ENCODE measurements at regions not wholly inside any gene's neighbourhood (a gene's known extent, or its start where the extent isn't known, plus 50 kb on each side); places are given as distances from the start of the nearest gene placed in this dataset.

DNA sequence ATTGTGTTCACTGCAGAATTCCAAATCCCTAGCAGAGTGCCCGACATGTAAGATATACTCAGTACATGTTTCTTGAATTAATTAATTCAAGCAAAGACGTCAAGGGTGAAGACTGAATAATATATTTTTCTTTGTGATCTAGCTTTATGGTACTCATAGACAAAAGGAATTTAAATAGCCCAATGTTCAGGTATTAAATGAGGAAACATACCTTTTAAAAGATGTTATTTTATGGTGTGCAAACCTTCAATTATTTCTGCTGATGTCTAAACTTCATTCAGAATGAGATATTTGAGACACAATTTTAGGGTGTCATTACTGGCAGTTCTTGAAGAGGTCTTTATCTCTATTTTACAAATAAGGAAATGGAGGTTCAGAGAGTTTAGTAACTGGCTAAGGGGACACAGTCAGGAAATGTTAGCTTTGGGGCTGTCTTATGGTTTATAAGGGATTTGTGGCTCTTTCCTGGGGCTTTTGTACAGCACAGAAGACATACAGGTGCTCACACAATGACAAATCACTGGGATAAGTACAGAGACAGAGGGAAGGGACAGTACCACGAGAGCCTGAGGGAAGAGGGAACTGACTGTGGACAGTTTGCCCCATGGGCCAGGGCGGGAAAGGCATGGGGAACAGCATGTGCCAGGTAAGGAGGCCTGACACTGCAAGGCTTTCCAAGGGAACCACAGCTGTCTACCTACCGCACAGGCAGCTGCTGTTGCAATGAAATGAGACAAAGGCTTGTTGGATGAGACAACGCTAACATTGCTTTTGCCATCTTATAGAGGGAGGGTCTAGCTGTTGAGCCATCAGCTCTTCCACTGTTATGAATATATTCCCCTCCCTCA, 155.3 kb downstream of the DDX1 start:
- H3K4me2 ChIP-seq (ENCODE audit: insufficient read depth in 1 of 2, low read depth in 2 of 2, low read length in 2 of 2), result no peak overlapping the region
- H3K36me3 ChIP-seq (ENCODE audit: control insufficient read depth in 2 of 4, insufficient read depth in 4 of 4, low read length in 3 of 4), result no peaks in the 10 kb centered on the region
- H3K79me2 ChIP-seq (ENCODE audit: control insufficient read depth in 1 of 2, insufficient read depth in 2 of 2, low read length in 2 of 2), result no peaks in the 10 kb centered on the region
- H3K9me3 ChIP-seq (ENCODE audit: insufficient read depth in 2 of 2, low read depth in 1 of 2, low read length in 1 of 2), result no peaks in the 10 kb centered on the region
- peak overlapping the region; percentile 96 for H2BK12ac ChIP-seq (ENCODE audit: low read depth, low read length)
- 81% methylated on average over 6 of the region's 6 CpGs; no CpG with 5 or more reads in 1 of the 2 experiments for WGBS, 2 experiments (ENCODE audit: extremely low coverage in 1 of 2, insufficient coverage in 1 of 2, insufficient read length in 1 of 2, insufficient replicate concordance in 2 of 2, low coverage in 1 of 2, low lambda C conversion rate in 2 of 2, missing lambda C conversion rate in 1 of 2)
- peak overlapping the region; percentile 72 for H3K18ac ChIP-seq (ENCODE audit: extremely low read depth, low read length)
- H2BK20ac ChIP-seq (ENCODE audit: low read length), result peak overlapping the region; percentile 77
- H3K9ac ChIP-seq (replicated peaks in 1 of 4; ENCODE audit: extremely low read depth in 1 of 4, low read depth in 3 of 4, low read length in 3 of 4), result no peak overlapping the region
- H4K91ac ChIP-seq (replicated peaks; ENCODE audit: insufficient read length, low read length), result peak overlapping the region; percentile 57
- no peak overlapping the region for H3K14ac ChIP-seq (ENCODE audit: insufficient read length)
- H3K23ac ChIP-seq (ENCODE audit: insufficient read length), result no peak overlapping the region
- no peaks in the 10 kb centered on the region for H3K23me2 ChIP-seq (ENCODE audit: low read depth, low read length)
- no peak overlapping the region for H2BK15ac ChIP-seq (ENCODE audit: low read length)
- H4K8ac ChIP-seq (ENCODE audit: extremely low read depth, insufficient read depth, low read length), result no peak overlapping the region
- no peak overlapping the region for H4K5ac ChIP-seq (ENCODE audit: insufficient read length, low read depth, low read length)
- H2AFZ ChIP-seq (ENCODE audit: low read length), result peak overlapping the region; percentile 67; the same call in 1 of the 2 replicates
- ChIA-PET POLR2A (ENCODE audit: partially characterized antibody) (interaction anchor here (0.6 to 1.5 kb wide), 10 partner anchors 10 to 132 kb away, joined by 3 to 6 read pairs (median 3); no protein-coding TSS in a partner anchor), CTCF (ENCODE audit: partially characterized antibody) (interaction anchor here (0.6 to 4.6 kb wide), 25 partner anchors 11 to 861 kb away, joined by 3 to 29 read pairs (median 5); no protein-coding TSS in a partner anchor)
- DNase-seq (ENCODE audit: low read depth in 1 of 2, low spot score in 2 of 2) (no peak), FAIRE-seq (no peak)
- peak overlapping the region; percentile 4 for H2BK120ac ChIP-seq (replicated peaks; ENCODE audit: low read depth, low read length)
- H2BK5ac ChIP-seq (ENCODE audit: low read depth, low read length), result peak overlapping the region; percentile 55; the same call in 1 of the 2 replicates
- H3K4ac ChIP-seq (replicated peaks; ENCODE audit: insufficient read length, low read depth, low read length), result no peak overlapping the region
- peaks cover 5 to 12% (median 10%) of the 10 kb centered on the region in 4 experiments for H3K4me1 ChIP-seq (replicated peaks in 1 of 4; ENCODE audit: control insufficient read depth in 3 of 4, insufficient read depth in 4 of 4, low read length in 3 of 4)
- H3K79me1 ChIP-seq (ENCODE audit: low read depth, low read length), result no peaks in the 10 kb centered on the region
- H3K27me3 ChIP-seq (replicated peaks in 1 of 4; ENCODE audit: control insufficient read depth in 3 of 4, extremely low read depth in 1 of 4, insufficient read depth in 3 of 4, low read length in 3 of 4), result no peaks in the 10 kb centered on the region
- H3K27ac ChIP-seq (ENCODE audit: low read depth, low read length), result no peak overlapping the region
- H4K20me1 ChIP-seq (replicated peaks in 1 of 2; ENCODE audit: control insufficient read depth in 1 of 2, insufficient read depth in 2 of 2, low read length in 2 of 2), result no peaks in the 10 kb centered on the region
- TF ChIP-seq, protein P1, sequence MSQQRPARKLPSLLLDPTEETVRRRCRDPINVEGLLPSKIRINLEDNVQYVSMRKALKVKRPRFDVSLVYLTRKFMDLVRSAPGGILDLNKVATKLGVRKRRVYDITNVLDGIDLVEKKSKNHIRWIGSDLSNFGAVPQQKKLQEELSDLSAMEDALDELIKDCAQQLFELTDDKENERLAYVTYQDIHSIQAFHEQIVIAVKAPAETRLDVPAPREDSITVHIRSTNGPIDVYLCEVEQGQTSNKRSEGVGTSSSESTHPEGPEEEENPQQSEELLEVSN (IDR thresholded peaks at IDR 0.05), result peak; percentile 66
- TF ChIP-seq POLR2AphosphoS5 (IDR thresholded peaks at IDR 0.05; ENCODE audit: low read depth, low read length), result no peak
- no peak overlapping the region for H3K56ac ChIP-seq (replicated peaks; ENCODE audit: insufficient read length, low read depth, low read length)
- H3K4me3 ChIP-seq (ENCODE audit: extremely low read depth in 1 of 4, insufficient read depth in 2 of 4, low read depth in 3 of 4, low read length in 4 of 4), result peak overlapping the region in 1 of 4 experiments; percentile 33; a peak in 1 of 8 replicates
- peak overlapping the region; percentile 93 for H2AK5ac ChIP-seq (ENCODE audit: low read depth, low read length)
